ENCODE measurements at regions not wholly inside any gene's neighbourhood (a gene's known extent, or its start where the extent isn't known, plus 50 kb on each side); places are given as distances from the start of the nearest gene placed in this dataset.

GRCh38 chr2:9690716-9691498 is 60.1 kb upstream of the YWHAQ start:
- no peak for DNase-seq
- intact Hi-C loops (cut with DNase I; ENCODE audit: low total_unique reads): no loop called here
- H3K36me3 ChIP-seq: no peaks in the 10 kb centered on the region
- H3K27me3 ChIP-seq (replicated peaks in 1 of 7): no peaks in the 10 kb centered on the region
- H3K4me3 ChIP-seq: no peak overlapping the region
- H3K4me1 ChIP-seq: peaks cover 0 to 18% (median 2%) of the 10 kb centered on the region in 6 donors
- TF ChIP-seq POLR2A (IDR thresholded peaks at IDR 0.05) (no peak), POLR2AphosphoS5 (IDR thresholded peaks at IDR 0.05) (no peak), CTCF (IDR thresholded peaks at IDR 0.05 in 8 of 11, conservative IDR thresholded peaks at IDR 0.05 in 3 of 11) (no peak)
- no peak overlapping the region for H3K27ac ChIP-seq
- H3K9me3 ChIP-seq: no peaks in the 10 kb centered on the region
- WGBS, 5 donors: 87 to 92% (median 92%) methylated on average over 11 of the region's 11 CpGs

GRCh38 chr2:9692456-9693195 is 61.8 kb upstream of the YWHAQ start:
- no peak overlapping the region for H3K4me3 ChIP-seq
- peaks cover 0 to 18% (median 2%) of the 10 kb centered on the region in 6 donors for H3K4me1 ChIP-seq
- no peak overlapping the region for H3K27ac ChIP-seq
- WGBS, 5 donors: 59 to 72% (median 65%) methylated on average over 20 of the region's 20 CpGs
- no peak for DNase-seq
- TF ChIP-seq POLR2A (IDR thresholded peaks at IDR 0.05): no peak
- TF ChIP-seq POLR2AphosphoS5 (IDR thresholded peaks at IDR 0.05): no peak
- TF ChIP-seq CTCF (IDR thresholded peaks at IDR 0.05 in 8 of 11, conservative IDR thresholded peaks at IDR 0.05 in 3 of 11): no peak
- H3K36me3 ChIP-seq: no peaks in the 10 kb centered on the region
- intact Hi-C loops (cut with DNase I; ENCODE audit: low total_unique reads): no loop called here
- no peaks in the 10 kb centered on the region for H3K27me3 ChIP-seq (replicated peaks in 1 of 7)
- H3K9me3 ChIP-seq: no peaks in the 10 kb centered on the region

- WGBS, 5 donors: 44 to 70% (median 60%) methylated on average over 8 of the region's 8 CpGs
- intact Hi-C loops (cut with DNase I; ENCODE audit: low total_unique reads): no loop called here
Observed at GRCh38 chr2:9693196-9693491, 62.3 kb upstream of the YWHAQ start.

More at GRCh38 chr2:9693196-9693491, 62.3 kb upstream of the YWHAQ start:
- H3K36me3 ChIP-seq: no peaks in the 10 kb centered on the region
- H3K4me1 ChIP-seq: peaks cover 0 to 18% (median 2%) of the 10 kb centered on the region in 6 donors
- TF ChIP-seq POLR2A (IDR thresholded peaks at IDR 0.05): no peak
- no peak for TF ChIP-seq CTCF (IDR thresholded peaks at IDR 0.05 in 8 of 11, conservative IDR thresholded peaks at IDR 0.05 in 3 of 11)
- H3K27me3 ChIP-seq (replicated peaks in 1 of 7): no peaks in the 10 kb centered on the region
- no peak for DNase-seq
- H3K4me3 ChIP-seq: no peak overlapping the region
- no peak overlapping the region for H3K27ac ChIP-seq
- no peaks in the 10 kb centered on the region for H3K9me3 ChIP-seq
